CD14-positive monocyte (primary cell): ENCODE measurements at regions not wholly inside any gene's neighbourhood (a gene's known extent, or its start where the extent isn't known, plus 50 kb on each side); places are given as distances from the start of the nearest gene placed in this dataset.

Experiments
- DNase-seq, 3 donors: peaks; one replicate each; pipeline ENCODE4 v3.0.0-alpha.2; 2011 to 2022
- H2AFZ ChIP-seq: 2 replicates; pipeline ENCODE4 v1.6.0; 2012; ENCODE audit warnings: mild to moderate bottlenecking, low read depth, low read length, inconsistent platforms; ENCODE audit not compliant: insufficient read depth, poor library complexity, severe bottlenecking
- H3K27ac ChIP-seq, 2 donors: 1 replicate in 1 of 2; 2 replicates in 1 of 2; pipeline ENCODE4 v1.5.1; 2012 to 2013; ENCODE audit warnings: low read length in 2 of 2, control low read depth in 1 of 2, inconsistent platforms in 1 of 2, low read depth in 1 of 2, mild to moderate bottlenecking in 1 of 2
- H3K27me3 ChIP-seq, 2 donors: one replicate each; pipeline versions ENCODE4 v1.6.0 to v1.6.1; 2011 to 2013; ENCODE audit warnings: low read length in 2 of 2; ENCODE audit not compliant: control insufficient read depth in 2 of 2, insufficient read depth in 2 of 2
- H3K36me3 ChIP-seq, 2 donors: replicated peaks in 1 of 2; 1 replicate in 1 of 2; 2 replicates in 1 of 2; pipeline versions ENCODE4 v1.5.1 to v1.6.1; 2012 to 2013; ENCODE audit warnings: low read length in 2 of 2, control low read depth in 1 of 2, inconsistent platforms in 1 of 2, mild to moderate bottlenecking in 1 of 2; ENCODE audit not compliant: insufficient read depth in 2 of 2, control insufficient read depth in 1 of 2
- H3K4me1 ChIP-seq, 2 donors: 1 replicate in 1 of 2; 2 replicates in 1 of 2; pipeline versions ENCODE4 v1.5.1 to v1.6.1; 2012 to 2013; ENCODE audit warnings: low read length in 2 of 2, control low read depth in 1 of 2, inconsistent platforms in 1 of 2, mild to moderate bottlenecking in 1 of 2, moderate library complexity in 1 of 2; ENCODE audit not compliant: insufficient read depth in 2 of 2, control insufficient read depth in 1 of 2
- H3K4me2 ChIP-seq: replicated peaks from 2 replicates; pipeline ENCODE3; 2012; ENCODE audit warnings: low read length, moderate library complexity, mild to moderate bottlenecking; ENCODE audit not compliant: poor library complexity, severe bottlenecking; ENCODE audit errors: extremely low read depth
- H3K4me3 ChIP-seq, 3 experiments: fragments of 200-600 bp in 1 of 3; sonication (generic) in 1 of 3; replicated peaks in 1 of 3; 1 replicate in 2 of 3; 2 replicates in 1 of 3; pipeline ENCODE4 v1.5.1; 2011 to 2013; ENCODE audit warnings: low read length in 3 of 3, mild to moderate bottlenecking in 3 of 3, control low read depth in 2 of 3, low read depth in 2 of 3, inconsistent platforms in 1 of 3, moderate library complexity in 1 of 3
- H3K79me2 ChIP-seq: 2 replicates; pipeline ENCODE4 v1.6.0; 2012; ENCODE audit warnings: mild to moderate bottlenecking, control low read depth, inconsistent platforms, low read length, moderate library complexity; ENCODE audit not compliant: insufficient read depth
- H3K9ac ChIP-seq: 2 replicates; pipeline ENCODE4 v1.6.0; 2017; ENCODE audit warnings: low read length, mild to moderate bottlenecking; ENCODE audit not compliant: insufficient read depth, poor library complexity, severe bottlenecking
- H3K9me3 ChIP-seq, 2 donors: replicated peaks in 1 of 2; 1 replicate in 1 of 2; 2 replicates in 1 of 2; pipeline versions ENCODE4 v1.5.1 to v1.6.1; 2012 to 2013; ENCODE audit warnings: low read length in 2 of 2, control low read depth in 1 of 2; ENCODE audit not compliant: control insufficient read depth in 1 of 2, insufficient read depth in 1 of 2
- H4K20me1 ChIP-seq: 2 replicates; pipeline ENCODE4 v1.6.0; 2012; ENCODE audit warnings: mild to moderate bottlenecking, low read length, control low read depth, moderate library complexity; ENCODE audit not compliant: insufficient read depth
- H3K27ac Mint-ChIP-seq, 7 donors: one replicate each; pipeline ENCODE4 v1.8.0; 2020; ENCODE audit warnings: mild to moderate bottlenecking in 7 of 7, mixed read lengths in 7 of 7, moderate library complexity in 6 of 7, inconsistent platforms in 2 of 7
- H3K27me3 Mint-ChIP-seq, 3 donors: one replicate each; pipeline ENCODE4 v1.8.0; 2021 to 2022; ENCODE audit warnings: low read depth in 3 of 3, mild to moderate bottlenecking in 3 of 3, mixed read lengths in 3 of 3, moderate library complexity in 3 of 3, inconsistent platforms in 1 of 3
- H3K36me3 Mint-ChIP-seq, 2 donors: one replicate each; pipeline ENCODE4 v1.8.0; 2020; ENCODE audit warnings: mixed read lengths in 2 of 2, inconsistent platforms in 1 of 2, mild to moderate bottlenecking in 1 of 2
- H3K4me1 Mint-ChIP-seq: one replicate; pipeline ENCODE4 v1.8.0; 2020; ENCODE audit warnings: mild to moderate bottlenecking, mixed read lengths
- H3K4me3 Mint-ChIP-seq, 2 donors: one replicate each; pipeline ENCODE4 v1.8.0; 2020; ENCODE audit warnings: mild to moderate bottlenecking in 2 of 2, mixed read lengths in 2 of 2, moderate library complexity in 1 of 2
- H3K9me3 Mint-ChIP-seq, 7 donors: one replicate each; pipeline ENCODE4 v1.8.0; 2020 to 2022; ENCODE audit warnings: mixed read lengths in 7 of 7, mild to moderate bottlenecking in 6 of 7, moderate library complexity in 6 of 7, inconsistent platforms in 2 of 7
- WGBS: methylation state at CpG from one replicate; pipeline ENCODE4 v1.1.5; 2013; ENCODE audit warnings: missing lambda C conversion rate; ENCODE audit not compliant: insufficient coverage; 5-methylcytosine and 5-hydroxymethylcytosine counted together
- intact Hi-C, 2 donors: fragments of 100-400 bp; cut with micrococcal nuclease; formaldehyde crosslinking; loops; one replicate each; pipeline versions ENCODE4 v1.15.0 to v1.15.1; 2023
- TF ChIP-seq, protein P1 (sequence below): fragments of 200-600 bp; IDR thresholded peaks from one replicate; pipeline ENCODE4 v1.8.0; 2022; ENCODE audit warnings: antibody characterized with exemption, mild to moderate bottlenecking

DNA sequence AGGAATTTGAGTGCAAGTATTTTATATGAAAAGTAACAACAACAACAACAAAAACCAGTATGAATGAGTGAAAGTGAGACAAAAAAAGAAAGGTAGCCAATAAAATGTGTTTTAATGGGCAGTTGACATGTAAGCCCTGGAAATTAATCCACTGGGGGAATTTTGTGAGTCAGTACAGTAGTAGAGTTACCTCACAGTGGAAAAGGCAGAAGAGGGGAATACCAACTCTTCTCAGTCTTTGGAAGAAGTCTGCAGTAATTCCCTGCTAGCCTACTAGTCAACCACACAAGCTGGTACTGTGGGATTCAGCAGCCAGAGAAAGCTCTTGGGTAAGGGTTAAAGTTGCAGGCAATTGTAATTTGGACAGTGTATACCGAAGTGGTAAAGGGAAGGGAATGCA is 76.3 kb upstream of the IL15 start:
- Histone ChIP-seq H3K36me3 (no peaks in the 10 kb centered on the region), H2AFZ (no peak overlapping the region), H3K79me2 (no peaks in the 10 kb centered on the region), H3K4me1 (no peaks in the 10 kb centered on the region), H3K9ac (no peak overlapping the region), H3K27ac (no peak overlapping the region), H3K4me2 (no peak overlapping the region), H3K27me3 (no peaks in the 10 kb centered on the region), H4K20me1 (no peaks in the 10 kb centered on the region), H3K9me3 (no peaks in the 10 kb centered on the region), H3K4me3 (no peak overlapping the region)
- Mint-ChIP-seq H3K36me3 (no peaks in the 10 kb centered on the region), H3K27me3 (peaks cover 0 to 1% (median 0%) of the 10 kb centered on the region in 3 donors), H3K9me3 (peaks cover 0 to 3% (median 2%) of the 10 kb centered on the region in 7 donors), H3K27ac (no peak overlapping the region), H3K4me3 (no peak overlapping the region), H3K4me1 (no peaks in the 10 kb centered on the region)
- peak in 1 of 3 donors; percentile 3 for DNase-seq
- no CpG with 5 or more reads among the region's 1 CpG for WGBS
- intact Hi-C loops: no loop called here
- TF ChIP-seq, protein P1, sequence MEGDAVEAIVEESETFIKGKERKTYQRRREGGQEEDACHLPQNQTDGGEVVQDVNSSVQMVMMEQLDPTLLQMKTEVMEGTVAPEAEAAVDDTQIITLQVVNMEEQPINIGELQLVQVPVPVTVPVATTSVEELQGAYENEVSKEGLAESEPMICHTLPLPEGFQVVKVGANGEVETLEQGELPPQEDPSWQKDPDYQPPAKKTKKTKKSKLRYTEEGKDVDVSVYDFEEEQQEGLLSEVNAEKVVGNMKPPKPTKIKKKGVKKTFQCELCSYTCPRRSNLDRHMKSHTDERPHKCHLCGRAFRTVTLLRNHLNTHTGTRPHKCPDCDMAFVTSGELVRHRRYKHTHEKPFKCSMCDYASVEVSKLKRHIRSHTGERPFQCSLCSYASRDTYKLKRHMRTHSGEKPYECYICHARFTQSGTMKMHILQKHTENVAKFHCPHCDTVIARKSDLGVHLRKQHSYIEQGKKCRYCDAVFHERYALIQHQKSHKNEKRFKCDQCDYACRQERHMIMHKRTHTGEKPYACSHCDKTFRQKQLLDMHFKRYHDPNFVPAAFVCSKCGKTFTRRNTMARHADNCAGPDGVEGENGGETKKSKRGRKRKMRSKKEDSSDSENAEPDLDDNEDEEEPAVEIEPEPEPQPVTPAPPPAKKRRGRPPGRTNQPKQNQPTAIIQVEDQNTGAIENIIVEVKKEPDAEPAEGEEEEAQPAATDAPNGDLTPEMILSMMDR: no peak

DNA sequence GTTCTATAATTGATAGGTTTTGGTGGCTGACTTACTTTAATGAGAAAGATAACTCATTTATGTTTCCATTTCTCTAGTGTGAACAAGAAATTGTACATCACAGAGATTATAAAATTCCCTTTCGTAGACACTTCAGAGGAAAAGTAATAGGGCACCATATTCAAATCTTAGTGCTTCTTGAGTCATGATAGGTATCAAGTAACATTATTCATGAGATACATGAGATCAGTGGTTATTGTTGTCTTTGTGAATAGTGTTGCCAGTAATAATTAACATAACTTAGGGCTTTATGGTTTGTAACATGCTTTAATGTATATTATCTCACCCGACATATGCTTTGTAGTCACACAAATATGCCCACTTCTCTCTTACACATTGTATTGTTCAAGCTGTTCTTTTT is 73.7 kb upstream of the IL15 start:
- Histone ChIP-seq H3K4me3 (no peak overlapping the region), H4K20me1 (no peaks in the 10 kb centered on the region), H3K79me2 (no peaks in the 10 kb centered on the region), H3K9me3 (no peaks in the 10 kb centered on the region), H3K4me2 (no peak overlapping the region), H3K27me3 (no peaks in the 10 kb centered on the region), H3K36me3 (no peaks in the 10 kb centered on the region), H2AFZ (no peak overlapping the region), H3K27ac (no peak overlapping the region), H3K4me1 (no peaks in the 10 kb centered on the region), H3K9ac (no peak overlapping the region)
- Mint-ChIP-seq H3K27me3 (peaks cover 0 to 1% (median 0%) of the 10 kb centered on the region in 3 donors), H3K4me1 (no peaks in the 10 kb centered on the region), H3K9me3 (peaks cover 0 to 2% (median 0%) of the 10 kb centered on the region in 7 donors), H3K27ac (no peak overlapping the region), H3K36me3 (no peaks in the 10 kb centered on the region), H3K4me3 (no peak overlapping the region)
- no peak for DNase-seq
- WGBS: no CpG with 5 or more reads among the region's 2 CpGs
- TF ChIP-seq, protein P1: no peak
- intact Hi-C loops: no loop called here
